WTC11 (cell line): ENCODE measurements at regions not wholly inside any gene's neighbourhood (a gene's known extent, or its start where the extent isn't known, plus 50 kb on each side); places are given as distances from the start of the nearest gene placed in this dataset.
A peak's percentile ranks its signal among the peaks of the same experiment; 100 is the strongest.

ENCODE experiments used
- ATAC-seq: fragments of 200-7000 bp; cut with Tn5 transposase; 2 replicates; pipeline ENCODE4 v1.10.0; 2021; ENCODE audit warnings: mild to moderate bottlenecking, moderate library complexity
- CTCF ChIA-PET: fragments of 300-600 bp; sonication (Branson Sonifier 250); formaldehyde crosslinking; loops from one replicate; lab custom pipeline; 2021; ENCODE audit warnings: antibody characterized with exemption; lab: Charles Lee
- POLR2A ChIA-PET: fragments of 350-600 bp; sonication (Branson Sonifier 250); formaldehyde crosslinking; loops from one replicate; lab custom pipeline; 2021; ENCODE audit warnings: antibody characterized with exemption; lab: Charles Lee
- DNase-seq: peaks from one replicate; pipeline ENCODE4 v3.0.0; 2021; ENCODE audit warnings: low spot score
- H3K27ac Mint-ChIP-seq: 2 replicates; pipeline ENCODE4 v1.8.0; 2021; ENCODE audit warnings: mixed read lengths
- H3K27me3 Mint-ChIP-seq: 2 replicates; pipeline ENCODE4 v1.8.0; 2021; ENCODE audit warnings: low read depth, mild to moderate bottlenecking, moderate library complexity, mixed read lengths
- H3K36me3 Mint-ChIP-seq: 2 replicates; pipeline ENCODE4 v1.8.0; 2021; ENCODE audit warnings: mixed read lengths
- H3K4me1 Mint-ChIP-seq: 2 replicates; pipeline ENCODE4 v1.8.0; 2022; ENCODE audit warnings: mixed read lengths
- H3K4me3 Mint-ChIP-seq: 2 replicates; pipeline ENCODE4 v1.8.0; 2021; ENCODE audit warnings: mild to moderate bottlenecking, moderate library complexity, mixed read lengths
- H3K9me3 Mint-ChIP-seq: 2 replicates; pipeline ENCODE4 v1.8.0; 2021; ENCODE audit warnings: mixed read lengths
- CDX4 ChIP-seq: fragments of 250-450 bp; sonication (Bioruptor Pico); IDR thresholded peaks from 2 replicates; pipeline ENCODE4 v1.9.0; 2021; ENCODE audit warnings: moderate library complexity, mild to moderate bottlenecking, inconsistent platforms, borderline replicate concordance
- EMX1 ChIP-seq: fragments of 250-450 bp; sonication (Bioruptor Pico); IDR thresholded peaks from 2 replicates; pipeline ENCODE4 v1.8.0; 2021; ENCODE audit warnings: mild to moderate bottlenecking
- ETV6 ChIP-seq: sonication (generic); formaldehyde crosslinking; IDR thresholded peaks from 2 replicates; pipeline ENCODE4 v1.8.1; 2022; ENCODE audit warnings: mild to moderate bottlenecking, missing genetic modification reagents
- FOXK1 ChIP-seq: sonication (generic); formaldehyde crosslinking; IDR thresholded peaks from 2 replicates; pipeline ENCODE4 v1.8.0; 2022; ENCODE audit warnings: mild to moderate bottlenecking, moderate library complexity, missing genetic modification reagents
- FOXP1 ChIP-seq: sonication (generic); formaldehyde crosslinking; IDR thresholded peaks from 2 replicates; pipeline ENCODE4 v1.8.0; 2022; ENCODE audit warnings: missing genetic modification reagents, mild to moderate bottlenecking, moderate library complexity, borderline replicate concordance
- IRF2 ChIP-seq: sonication (generic); formaldehyde crosslinking; IDR thresholded peaks from 2 replicates; pipeline ENCODE4 v1.8.0; 2022; ENCODE audit warnings: low read depth, missing genetic modification reagents, borderline replicate concordance
- KAT7 ChIP-seq: sonication (generic); formaldehyde crosslinking; IDR thresholded peaks from 2 replicates; pipeline ENCODE4 v1.8.1; 2023; ENCODE audit warnings: missing genetic modification reagents, mild to moderate bottlenecking, borderline replicate concordance
- NFATC4 ChIP-seq: fragments of 250-450 bp; sonication (Bioruptor Pico); IDR thresholded peaks from 2 replicates; pipeline ENCODE4 v1.9.0; 2021; ENCODE audit warnings: mild to moderate bottlenecking
- PREB ChIP-seq: sonication (generic); formaldehyde crosslinking; IDR thresholded peaks from 2 replicates; pipeline ENCODE4 v1.8.1; 2022; ENCODE audit warnings: mild to moderate bottlenecking, missing genetic modification reagents, moderate library complexity, borderline replicate concordance
- RORB ChIP-seq: fragments of 250-450 bp; sonication (Bioruptor Pico); IDR thresholded peaks from 2 replicates; pipeline ENCODE4 v1.9.0; 2021; ENCODE audit warnings: mild to moderate bottlenecking
- TEAD1 ChIP-seq: sonication (generic); formaldehyde crosslinking; IDR thresholded peaks from 2 replicates; pipeline ENCODE4 v1.8.0; 2022; ENCODE audit warnings: mild to moderate bottlenecking, missing genetic modification reagents
- TEAD4 ChIP-seq: sonication (generic); formaldehyde crosslinking; IDR thresholded peaks from 2 replicates; pipeline ENCODE4 v1.8.0; 2022; ENCODE audit warnings: mild to moderate bottlenecking, missing genetic modification reagents
- ZBTB21 ChIP-seq: sonication (generic); formaldehyde crosslinking; IDR thresholded peaks from 2 replicates; pipeline ENCODE4 v1.8.1; 2023; ENCODE audit warnings: mild to moderate bottlenecking, missing genetic modification reagents, borderline replicate concordance
- ZNF512 ChIP-seq: sonication (generic); formaldehyde crosslinking; IDR thresholded peaks from 2 replicates; pipeline ENCODE4 v1.8.1; 2022; ENCODE audit warnings: missing genetic modification reagents, borderline replicate concordance
- TF ChIP-seq, protein P1 (sequence below): sonication (generic); formaldehyde crosslinking; IDR thresholded peaks from 2 replicates; pipeline ENCODE4 v1.8.0; 2023; ENCODE audit warnings: missing genetic modification reagents, mild to moderate bottlenecking, borderline replicate concordance
- TF ChIP-seq, protein P2 (sequence below): sonication (generic); formaldehyde crosslinking; conservative IDR thresholded peaks from 2 replicates; pipeline ENCODE4 v1.8.1; 2023; ENCODE audit warnings: mild to moderate bottlenecking, low read depth, missing genetic modification reagents, moderate library complexity

- peak; percentile 68 for ATAC-seq
- no peak for DNase-seq
- H3K9me3 Mint-ChIP-seq, result peaks cover 15% of the 10 kb centered on the region
- H3K4me1 Mint-ChIP-seq, result peaks cover 4% of the 10 kb centered on the region
- CTCF ChIA-PET, result interaction anchor here (1.3 kb wide), 1 partner anchor 39 kb away, joined by 6 read pairs; no protein-coding TSS in a partner anchor
- no peak overlapping the region for H3K27ac Mint-ChIP-seq
- no peak overlapping the region for H3K4me3 Mint-ChIP-seq
- H3K27me3 Mint-ChIP-seq, result no peaks in the 10 kb centered on the region
- POLR2A ChIA-PET, result no interaction called here
- H3K36me3 Mint-ChIP-seq, result peaks cover 13% of the 10 kb centered on the region
- TF ChIP-seq KAT7 (CRISPR knock-in tag), result no peak
- no peak for TF ChIP-seq ETV6 (CRISPR knock-in tag)
- TF ChIP-seq FOXP1 (CRISPR knock-in tag), result no peak
- TF ChIP-seq NFATC4 (CRISPR knock-in tag), result no peak
- TF ChIP-seq ZNF512 (CRISPR knock-in tag), result no peak
- TF ChIP-seq EMX1, result no peak
- no peak for TF ChIP-seq PREB (CRISPR knock-in tag)
- no peak for TF ChIP-seq ZBTB21
- TF ChIP-seq, protein P1, sequence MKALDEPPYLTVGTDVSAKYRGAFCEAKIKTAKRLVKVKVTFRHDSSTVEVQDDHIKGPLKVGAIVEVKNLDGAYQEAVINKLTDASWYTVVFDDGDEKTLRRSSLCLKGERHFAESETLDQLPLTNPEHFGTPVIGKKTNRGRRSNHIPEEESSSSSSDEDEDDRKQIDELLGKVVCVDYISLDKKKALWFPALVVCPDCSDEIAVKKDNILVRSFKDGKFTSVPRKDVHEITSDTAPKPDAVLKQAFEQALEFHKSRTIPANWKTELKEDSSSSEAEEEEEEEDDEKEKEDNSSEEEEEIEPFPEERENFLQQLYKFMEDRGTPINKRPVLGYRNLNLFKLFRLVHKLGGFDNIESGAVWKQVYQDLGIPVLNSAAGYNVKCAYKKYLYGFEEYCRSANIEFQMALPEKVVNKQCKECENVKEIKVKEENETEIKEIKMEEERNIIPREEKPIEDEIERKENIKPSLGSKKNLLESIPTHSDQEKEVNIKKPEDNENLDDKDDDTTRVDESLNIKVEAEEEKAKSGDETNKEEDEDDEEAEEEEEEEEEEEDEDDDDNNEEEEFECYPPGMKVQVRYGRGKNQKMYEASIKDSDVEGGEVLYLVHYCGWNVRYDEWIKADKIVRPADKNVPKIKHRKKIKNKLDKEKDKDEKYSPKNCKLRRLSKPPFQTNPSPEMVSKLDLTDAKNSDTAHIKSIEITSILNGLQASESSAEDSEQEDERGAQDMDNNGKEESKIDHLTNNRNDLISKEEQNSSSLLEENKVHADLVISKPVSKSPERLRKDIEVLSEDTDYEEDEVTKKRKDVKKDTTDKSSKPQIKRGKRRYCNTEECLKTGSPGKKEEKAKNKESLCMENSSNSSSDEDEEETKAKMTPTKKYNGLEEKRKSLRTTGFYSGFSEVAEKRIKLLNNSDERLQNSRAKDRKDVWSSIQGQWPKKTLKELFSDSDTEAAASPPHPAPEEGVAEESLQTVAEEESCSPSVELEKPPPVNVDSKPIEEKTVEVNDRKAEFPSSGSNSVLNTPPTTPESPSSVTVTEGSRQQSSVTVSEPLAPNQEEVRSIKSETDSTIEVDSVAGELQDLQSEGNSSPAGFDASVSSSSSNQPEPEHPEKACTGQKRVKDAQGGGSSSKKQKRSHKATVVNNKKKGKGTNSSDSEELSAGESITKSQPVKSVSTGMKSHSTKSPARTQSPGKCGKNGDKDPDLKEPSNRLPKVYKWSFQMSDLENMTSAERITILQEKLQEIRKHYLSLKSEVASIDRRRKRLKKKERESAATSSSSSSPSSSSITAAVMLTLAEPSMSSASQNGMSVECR, result no peak
- no peak for TF ChIP-seq CDX4
- TF ChIP-seq IRF2, result no peak
- no peak for TF ChIP-seq TEAD4 (CRISPR knock-in tag)
- no peak for TF ChIP-seq TEAD1 (CRISPR knock-in tag)
- no peak for TF ChIP-seq RORB (CRISPR knock-in tag)
- no peak for TF ChIP-seq FOXK1 (CRISPR knock-in tag)
- TF ChIP-seq, protein P2, sequence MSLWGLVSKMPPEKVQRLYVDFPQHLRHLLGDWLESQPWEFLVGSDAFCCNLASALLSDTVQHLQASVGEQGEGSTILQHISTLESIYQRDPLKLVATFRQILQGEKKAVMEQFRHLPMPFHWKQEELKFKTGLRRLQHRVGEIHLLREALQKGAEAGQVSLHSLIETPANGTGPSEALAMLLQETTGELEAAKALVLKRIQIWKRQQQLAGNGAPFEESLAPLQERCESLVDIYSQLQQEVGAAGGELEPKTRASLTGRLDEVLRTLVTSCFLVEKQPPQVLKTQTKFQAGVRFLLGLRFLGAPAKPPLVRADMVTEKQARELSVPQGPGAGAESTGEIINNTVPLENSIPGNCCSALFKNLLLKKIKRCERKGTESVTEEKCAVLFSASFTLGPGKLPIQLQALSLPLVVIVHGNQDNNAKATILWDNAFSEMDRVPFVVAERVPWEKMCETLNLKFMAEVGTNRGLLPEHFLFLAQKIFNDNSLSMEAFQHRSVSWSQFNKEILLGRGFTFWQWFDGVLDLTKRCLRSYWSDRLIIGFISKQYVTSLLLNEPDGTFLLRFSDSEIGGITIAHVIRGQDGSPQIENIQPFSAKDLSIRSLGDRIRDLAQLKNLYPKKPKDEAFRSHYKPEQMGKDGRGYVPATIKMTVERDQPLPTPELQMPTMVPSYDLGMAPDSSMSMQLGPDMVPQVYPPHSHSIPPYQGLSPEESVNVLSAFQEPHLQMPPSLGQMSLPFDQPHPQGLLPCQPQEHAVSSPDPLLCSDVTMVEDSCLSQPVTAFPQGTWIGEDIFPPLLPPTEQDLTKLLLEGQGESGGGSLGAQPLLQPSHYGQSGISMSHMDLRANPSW (CRISPR knock-in tag), result no peak
- TF ChIP-seq, all 79 proteins: peak for 0
These were observed 96.4 kb downstream of the CYRIA start for GRCh38 chr2:16568998-16569784.
